Inferior parietal cortex (tissue), 1 donor: ENCODE measurements at regions not wholly inside any gene's neighbourhood (a gene's known extent, or its start where the extent isn't known, plus 50 kb on each side); places are given as distances from the start of the nearest gene placed in this dataset.
A peak's percentile ranks its signal among the peaks of the same experiment; 100 is the strongest.

Source experiments
- DNase-seq: peaks from one replicate; pipeline ENCODE4 v3.0.0-alpha.2; 2016; ENCODE audit errors: extremely low spot score

DNA sequence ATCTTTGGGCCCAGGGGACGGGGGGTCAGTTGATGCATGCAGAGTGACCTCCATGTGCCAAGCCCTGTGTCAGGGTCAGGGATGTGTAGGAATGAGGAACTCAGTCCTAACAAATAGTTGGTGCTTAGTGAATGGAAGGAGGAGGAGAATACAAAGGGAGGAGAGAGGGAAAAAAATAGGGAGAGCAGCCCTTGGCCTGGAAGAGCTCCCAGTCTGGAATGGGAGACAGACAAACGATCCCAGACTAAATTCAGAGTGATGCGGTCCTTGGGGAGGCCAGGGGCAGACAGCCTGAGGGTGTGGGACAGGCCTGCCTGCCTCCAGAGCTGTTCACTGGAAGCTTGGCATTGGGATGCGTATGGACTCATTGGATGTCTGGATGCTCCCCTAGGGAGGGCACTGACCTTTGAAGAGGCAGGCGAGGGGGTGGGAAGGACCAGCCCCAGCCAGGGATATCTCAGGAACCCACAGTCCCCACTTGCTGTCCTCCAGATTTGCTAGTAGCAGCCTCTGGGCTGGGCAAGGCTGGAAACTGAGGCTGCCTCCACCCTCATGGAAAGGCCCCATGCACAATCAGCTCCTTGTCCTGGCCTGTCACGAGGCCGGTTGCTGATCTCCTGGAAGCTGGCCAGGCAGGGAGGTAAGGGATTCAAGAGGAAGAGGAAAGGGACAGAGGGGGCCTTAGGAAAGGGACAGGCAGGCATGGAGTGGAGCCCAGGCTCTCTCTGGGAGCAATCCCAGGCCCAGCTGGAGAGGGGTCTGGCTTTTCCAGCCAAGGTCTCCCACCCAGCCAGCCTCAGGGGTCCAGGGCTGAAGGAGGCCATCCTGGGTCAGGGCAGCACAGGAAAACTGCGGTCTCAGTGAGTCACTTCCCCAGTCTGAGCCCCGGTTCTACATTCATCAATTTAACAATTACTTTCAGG lies 69.0 kb upstream of the GGTA1 start:
- DNase-seq, result no peak

DNA sequence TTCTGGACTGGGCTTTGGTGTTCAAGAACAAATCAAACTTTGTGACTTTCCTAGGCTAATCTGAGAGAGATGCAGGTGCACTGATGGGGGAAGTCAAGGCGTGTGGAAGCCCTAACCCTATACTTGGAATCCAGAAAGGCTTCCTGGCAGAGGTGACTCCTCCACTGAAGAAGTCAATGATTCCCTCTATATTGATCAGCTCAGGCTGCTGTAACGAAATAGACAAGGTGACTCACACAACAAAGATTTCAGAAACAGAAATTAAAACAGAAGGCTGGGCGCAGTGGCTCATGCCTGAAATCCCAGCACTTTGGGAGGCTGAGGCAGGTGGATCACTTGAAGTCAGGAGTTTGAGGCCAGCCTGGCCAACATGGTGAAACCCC lies 69.6 kb upstream of the GGTA1 start:
- no peak for DNase-seq

DNA sequence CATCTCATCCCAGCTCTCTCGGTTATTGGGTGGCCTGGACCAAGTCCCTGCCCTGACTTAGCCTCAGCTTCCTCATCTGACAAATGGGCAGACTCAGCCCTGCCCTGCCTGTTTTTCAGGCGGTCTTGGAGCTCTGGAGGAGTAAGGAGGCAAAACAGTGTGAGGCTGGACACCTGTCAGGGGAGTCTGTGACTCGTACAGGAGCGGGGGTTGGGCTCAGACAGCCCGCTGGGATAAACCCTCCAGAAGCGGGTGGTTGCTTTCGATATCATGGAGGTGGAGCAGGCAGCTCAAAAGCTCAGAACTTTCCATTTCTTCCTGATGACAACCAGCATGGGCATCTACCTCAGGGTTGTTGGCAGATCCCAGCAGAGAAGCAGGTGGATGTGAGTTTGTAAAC lies 72.9 kb upstream of the GGTA1 start:
- no peak for DNase-seq

DNA sequence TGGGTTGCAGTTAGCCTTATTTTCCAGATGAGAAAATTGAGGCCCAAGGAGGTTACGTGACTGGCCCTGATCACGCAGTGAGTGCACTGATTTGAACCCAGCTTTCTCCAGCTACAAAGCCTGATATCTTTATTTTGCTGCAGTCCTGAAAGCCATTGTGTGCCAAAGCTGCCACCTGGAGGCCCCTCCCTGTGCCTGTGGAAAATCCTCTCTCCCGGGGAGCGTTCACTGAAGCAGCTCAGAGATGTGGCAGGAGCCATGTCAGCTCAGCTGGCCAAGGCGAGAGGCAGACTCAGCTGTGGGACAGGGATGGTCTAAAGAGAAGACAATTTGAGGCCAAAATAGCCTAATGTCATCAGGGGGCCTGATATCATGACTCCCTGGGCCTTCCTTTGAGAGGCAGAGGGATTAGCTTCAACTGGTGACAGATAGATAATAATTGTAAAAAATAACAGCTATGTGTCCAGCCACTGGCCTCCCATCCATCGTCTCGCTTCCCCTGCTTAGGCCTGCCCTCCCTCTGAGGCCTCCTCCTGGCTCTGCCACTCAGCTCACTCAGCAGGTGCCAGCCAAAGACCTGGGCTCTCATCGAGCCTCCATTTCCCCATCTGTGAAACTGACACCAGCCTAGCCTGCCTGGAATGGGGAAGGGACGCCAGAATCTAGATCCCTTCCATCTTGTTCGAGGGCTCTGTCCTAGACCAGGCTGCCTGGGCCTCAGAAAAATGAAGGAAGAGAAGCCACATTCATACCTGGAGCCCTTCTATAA lies 74.3 kb upstream of the GGTA1 start:
- no peak for DNase-seq

DNA sequence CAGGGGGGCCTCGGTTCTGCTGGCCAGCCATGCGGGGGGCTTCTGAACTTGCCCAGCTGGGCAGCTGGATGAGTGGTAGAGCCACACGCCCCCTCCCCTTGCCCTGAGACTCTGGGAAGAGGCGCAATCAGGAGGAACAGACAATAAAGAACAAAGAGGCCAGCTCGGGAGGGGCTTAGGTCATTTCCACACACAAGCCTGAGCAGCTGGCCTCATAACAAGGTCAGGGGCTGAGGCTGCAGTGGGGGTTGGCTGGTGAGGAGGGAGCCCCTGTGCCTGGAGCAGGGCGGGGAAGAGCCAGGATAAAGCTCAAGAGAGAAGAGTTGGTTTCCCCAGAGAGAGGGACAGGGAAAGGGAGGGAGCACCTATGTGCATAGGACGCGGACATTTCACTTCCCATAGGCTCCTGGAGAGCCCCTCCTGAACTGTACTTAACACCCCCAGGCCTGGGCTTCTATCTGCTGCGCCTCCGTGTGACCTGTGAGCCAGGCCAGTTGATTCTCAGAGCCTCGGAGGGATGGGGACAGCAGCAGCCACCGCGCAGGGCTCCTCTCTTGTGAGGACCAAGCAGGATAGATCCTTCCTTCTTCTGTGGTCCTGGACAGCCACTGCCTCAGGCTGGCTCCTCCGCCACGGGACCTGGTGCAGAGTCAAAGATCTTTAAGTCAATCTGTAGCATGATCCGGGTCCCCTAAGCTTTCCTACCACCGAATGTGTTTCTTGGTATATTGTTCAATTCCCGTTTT lies 75.3 kb upstream of the GGTA1 start:
- no peak for DNase-seq

DNA sequence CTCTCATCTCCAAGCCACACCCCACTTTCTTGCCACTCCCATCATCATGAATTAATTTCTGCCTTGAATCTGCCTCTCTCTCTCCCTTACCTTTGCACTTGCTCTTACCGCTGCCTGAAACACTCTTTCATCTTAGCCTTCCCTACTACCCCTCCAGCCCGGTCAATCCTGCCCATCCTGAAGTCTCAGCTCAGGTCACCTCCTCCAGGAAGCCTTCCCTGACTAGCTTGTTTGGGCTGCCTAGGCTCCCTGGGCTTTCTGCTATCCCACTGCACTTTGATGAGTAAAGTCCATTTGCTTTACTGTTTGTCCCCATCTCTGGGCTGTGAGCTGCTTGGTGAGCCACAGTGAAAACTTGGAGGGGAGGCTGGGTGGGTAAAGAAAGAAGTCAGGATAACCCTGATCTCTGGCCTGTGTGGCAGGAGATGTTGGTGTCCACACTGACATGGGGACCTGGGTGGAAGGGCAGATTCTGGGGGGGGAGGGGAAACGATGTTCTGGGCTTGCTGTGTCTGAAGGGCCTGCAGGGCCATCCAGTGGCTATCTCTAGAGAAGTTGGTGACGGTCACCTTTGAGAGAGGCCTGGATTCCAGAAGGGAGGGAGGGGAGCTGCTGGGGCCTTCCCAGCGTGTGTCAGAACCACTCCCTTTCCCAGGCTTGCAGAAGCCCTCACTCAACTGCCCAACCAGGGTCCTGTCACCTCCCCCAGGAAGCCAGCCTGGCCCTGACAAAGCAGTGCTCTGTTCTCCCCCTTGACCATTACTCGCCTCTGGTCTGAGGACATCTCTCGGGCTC lies 75.0 kb upstream of the DAB2IP start:
- DNase-seq, result no peak

DNA sequence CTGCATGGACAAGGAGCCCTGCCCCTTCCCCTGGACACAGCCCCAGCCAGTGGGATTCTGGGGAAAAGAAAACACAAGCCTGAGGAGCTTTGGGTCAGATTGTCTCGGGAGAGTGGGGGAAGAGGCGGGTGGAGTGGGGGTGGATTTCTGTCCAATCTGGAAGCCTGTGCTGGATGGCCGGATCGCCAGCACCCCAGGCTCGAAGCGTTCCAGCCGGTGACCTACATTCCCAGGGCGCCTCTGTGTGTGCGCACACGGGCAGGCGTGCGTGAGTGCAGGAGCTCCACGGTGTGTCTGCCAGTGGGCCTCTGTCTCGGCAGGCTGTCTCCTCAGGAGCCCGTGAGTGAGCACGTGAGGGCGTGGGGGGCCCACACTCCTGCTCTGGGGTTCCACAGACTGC lies 74.3 kb upstream of the DAB2IP start:
- DNase-seq, result no peak

DNA sequence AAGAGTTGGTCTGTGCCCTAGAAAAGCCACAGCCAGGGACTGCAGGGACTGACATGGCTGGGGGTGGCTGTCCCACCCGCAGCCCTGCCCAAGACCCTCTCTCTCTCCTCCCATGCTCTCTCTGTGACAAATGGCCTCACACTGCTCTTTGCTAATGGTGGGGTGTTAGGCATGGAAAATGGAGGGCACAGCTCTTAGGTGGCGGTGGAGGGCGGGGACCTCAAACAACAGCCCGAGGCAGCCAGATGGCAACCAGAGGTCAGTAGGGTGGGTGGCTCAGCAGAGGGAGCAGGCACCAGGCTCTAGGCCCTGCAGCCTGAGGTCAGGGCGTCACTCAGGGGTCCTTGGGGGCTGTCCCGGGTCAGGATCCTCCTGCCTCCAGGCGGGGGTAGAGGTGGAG lies 73.9 kb upstream of the DAB2IP start:
- no peak for DNase-seq

DNA sequence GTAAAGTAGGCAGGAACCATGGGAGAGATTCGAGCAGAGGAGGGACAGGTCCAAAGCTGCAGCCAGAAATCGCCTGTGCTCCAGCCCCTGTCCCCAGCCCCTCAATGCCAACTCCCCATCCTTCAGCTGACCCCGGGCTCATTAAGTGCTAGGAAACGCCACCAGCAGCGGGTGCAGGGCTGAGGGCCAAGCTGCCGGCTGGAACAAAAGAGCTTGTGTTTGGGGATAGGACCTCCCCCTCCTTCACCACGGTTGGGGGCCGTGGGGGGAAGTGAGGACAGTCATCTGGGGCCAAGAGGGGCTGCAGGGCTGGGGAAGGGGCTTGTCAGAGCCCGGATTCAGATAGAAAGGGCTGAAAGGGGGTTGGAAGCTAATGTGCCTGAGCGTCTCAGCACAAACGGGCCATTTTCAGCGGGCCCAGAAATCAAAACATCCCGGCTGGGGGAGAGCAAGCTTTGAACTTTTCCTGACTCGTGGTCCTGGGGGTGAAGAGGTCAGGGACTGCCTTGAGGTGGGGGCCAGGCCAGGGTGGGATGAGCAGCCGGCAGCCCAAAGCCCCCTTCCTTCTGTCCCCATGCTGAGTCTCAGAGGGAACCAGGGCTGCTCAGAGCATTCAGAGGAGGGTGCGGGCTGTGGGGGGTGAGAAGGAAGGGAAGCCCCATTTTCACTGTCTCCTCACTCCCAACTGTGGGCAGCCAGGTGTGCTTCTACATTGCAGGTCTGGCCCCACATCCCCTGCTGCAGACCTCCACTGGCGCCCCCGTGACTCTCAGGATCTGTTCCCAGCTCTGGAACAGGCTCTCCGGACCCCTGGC lies 69.4 kb upstream of the DAB2IP start:
- DNase-seq, result peak; percentile 63

DNA sequence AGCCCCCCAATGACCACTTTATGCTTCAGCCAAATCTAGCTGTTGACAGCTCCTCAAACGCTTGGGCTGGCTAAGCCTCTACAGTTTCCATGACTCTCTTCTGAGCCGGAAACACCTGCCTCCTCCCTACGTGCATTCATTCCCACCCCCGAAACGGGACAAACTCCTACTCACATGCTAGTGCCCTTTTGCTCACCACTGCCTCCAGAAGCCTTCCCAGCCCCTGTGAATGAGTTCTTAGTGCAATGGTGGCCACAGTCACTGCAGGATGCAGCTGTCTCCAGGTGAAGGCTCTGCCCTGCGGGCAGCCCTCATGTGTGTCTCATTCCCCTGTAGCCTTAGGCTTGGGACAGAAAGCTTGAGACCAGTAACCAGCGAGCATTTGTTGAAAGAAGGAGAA lies 68.8 kb upstream of the DAB2IP start:
- DNase-seq, result no peak

DNA sequence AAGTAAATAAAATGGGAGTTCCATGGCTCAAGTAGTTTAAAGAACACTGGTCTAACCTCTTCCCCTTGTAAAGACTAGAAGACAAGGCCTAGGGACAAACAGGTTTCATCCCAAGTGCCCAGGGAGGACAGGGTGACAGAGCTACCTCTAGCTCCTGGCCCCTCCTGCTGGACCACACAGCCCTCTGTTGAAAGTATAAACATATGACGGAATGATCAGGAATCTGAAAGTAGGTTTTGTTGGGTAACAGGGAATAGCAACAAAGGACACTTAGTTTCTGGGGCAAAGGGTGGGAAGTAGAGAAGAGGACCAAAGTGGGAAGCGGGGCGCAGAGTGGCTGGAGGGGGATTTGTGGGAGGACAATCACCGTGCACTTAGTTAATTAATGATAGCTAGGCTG lies 67.0 kb upstream of the DAB2IP start:
- DNase-seq, result no peak

DNA sequence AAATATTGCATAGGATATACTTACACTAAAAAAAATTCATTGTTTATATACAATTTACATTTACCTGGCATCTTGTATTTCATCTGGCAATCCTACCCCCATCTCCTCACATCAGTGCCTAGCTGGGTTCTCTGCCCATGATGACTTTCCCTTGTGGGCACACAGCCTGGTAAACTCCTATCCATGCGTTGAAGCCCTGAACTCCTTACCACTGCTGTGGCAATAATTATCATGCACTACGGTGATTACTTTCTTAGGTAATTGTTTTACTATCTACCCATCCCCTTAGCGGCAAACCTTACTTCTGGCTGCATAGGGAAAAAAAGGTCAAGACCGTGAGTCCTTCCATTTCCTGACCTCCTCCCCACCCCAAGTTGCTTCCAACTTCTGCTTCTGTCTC lies 63.6 kb upstream of the DAB2IP start:
- DNase-seq, result no peak

DNA sequence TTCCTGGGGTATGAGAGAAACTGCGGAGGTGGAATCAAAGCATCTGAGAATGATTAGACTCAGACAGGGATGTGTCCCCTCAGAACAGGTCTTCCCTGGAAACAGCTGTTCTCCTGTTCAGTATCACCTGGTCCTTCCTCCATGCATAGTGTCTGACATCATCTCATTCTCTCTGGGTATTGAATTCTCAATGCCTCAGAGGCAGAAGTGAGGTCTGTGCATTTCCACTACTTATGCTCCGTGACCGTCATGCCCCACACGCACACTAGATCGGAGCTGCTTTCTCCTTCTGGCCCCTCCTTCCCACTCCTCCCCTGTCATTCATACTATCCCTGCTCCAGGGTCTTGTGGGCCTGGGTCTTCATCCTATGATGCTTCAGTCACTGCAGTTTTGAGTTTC lies 61.4 kb upstream of the DAB2IP start:
- DNase-seq, result no peak

DNA sequence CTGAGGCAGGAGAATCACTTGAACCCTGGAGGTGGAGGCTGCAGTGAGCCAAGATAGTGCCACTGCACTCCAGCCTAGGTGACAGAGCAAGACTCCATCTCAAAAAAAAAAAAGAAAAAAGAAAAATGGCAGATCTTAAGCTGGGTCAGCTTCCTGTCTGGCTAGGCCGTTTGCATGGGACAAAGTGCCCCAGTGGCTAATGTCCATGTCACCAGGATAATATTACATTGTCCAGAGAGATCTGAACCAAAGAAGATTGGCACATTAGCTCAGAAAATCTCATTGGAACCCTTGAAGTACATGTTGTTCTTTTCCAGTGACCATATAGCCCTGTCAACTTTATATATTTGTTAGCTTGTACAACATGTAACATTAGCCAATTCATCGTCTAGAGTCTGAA lies 59.2 kb upstream of the DAB2IP start:
- DNase-seq, result no peak

DNA sequence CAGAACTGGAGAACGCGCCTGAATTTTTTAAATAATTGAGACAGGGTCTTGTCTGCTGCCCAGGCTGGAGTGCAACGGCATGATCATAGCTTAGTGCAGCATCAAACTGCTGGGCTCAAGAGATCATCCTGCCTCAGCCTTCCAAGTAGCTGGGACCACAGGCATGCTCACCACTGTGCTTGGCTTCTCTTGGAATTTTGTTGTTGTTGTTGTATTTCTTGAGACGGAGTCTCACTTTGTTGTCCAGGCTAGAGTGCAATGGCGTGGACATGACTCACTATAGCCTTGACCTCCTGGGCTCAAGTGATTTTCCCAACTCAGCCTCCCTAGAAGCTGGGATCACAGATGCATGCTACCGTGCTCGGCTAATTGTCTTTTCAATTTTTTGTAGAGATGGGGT lies 58.4 kb upstream of the DAB2IP start:
- DNase-seq, result no peak

DNA sequence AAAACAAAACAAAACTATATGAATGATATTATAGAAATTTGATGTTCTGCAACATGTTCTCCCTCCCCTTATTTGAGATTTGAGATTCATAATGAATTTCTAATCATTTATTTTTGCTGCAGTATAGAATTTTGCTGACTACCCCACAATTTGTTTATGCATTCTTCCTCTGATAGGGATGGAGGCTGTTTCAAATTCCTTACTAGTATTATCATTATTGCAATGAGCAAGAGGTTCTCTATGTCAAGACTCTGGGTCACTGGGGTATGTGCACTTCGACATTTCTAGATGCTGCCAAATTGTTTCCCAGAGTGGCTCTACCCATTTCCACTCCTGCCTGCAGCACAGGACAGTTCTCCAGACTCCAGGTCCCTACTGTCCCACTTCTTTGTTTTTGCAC lies 54.9 kb upstream of the DAB2IP start:
- DNase-seq, result no peak

DNA sequence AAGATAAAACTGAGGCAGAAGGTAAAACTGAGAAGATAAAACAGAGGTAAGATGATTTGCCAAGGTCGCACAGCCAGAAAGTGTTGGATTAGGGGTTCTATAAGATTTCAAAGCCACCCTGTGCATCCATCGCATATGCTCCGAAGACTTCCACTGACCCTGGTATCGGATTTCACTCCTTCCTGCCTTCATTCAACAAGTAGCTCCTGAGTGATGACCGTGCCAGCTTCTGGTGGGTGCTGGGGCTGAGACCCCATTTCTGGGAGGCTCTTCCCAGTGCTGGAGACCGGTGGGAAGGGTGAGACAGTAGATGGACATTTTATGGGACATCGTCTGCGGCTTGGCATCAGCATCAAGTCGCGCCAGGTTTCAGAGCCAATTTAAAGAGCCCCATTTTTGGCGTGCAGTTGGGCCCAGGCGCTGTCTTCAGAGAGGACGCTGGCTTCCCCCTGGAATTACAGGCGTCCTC lies 53.7 kb upstream of the DAB2IP start:
- DNase-seq, result no peak

DNA sequence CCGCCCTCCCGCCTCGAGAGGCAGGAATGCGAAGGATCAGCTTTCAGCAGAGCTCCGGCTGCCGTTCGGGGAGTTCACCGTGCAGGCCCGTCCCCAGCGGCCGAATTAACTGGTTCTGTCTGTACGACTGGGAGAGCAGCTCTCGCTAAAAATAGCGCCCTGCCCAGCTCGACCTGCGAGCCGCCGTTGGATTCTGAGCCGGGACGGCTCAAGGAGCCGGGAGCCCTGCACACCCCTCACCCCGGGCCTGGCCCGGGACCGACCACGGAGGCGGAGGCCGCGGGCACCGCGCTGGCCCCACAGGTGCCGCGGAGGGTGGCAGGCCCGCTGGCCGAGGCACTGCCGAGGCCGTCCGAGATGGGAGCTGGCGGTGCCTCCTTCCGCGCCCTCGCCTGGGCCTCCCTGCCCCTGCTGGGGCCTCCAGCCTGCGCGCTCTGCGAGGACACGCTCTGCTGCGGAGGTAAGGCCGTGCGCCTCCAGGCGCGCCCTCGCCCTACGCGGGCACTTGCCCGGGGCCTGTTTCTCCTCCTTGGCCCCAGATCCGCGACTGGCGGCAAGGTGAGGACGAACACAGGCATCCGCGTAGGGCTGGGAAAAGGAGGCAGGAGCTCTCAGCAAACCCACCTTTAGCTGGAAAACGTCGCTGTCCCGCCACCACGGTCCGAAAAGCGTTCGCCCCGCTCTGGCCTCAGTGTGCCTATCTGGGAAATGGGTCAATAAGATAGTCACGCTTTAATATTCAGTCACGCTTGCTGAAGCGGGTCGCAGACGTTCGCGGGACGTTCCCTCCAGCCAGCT lies 53.1 kb upstream of the DAB2IP start:
- no peak for DNase-seq

DNA sequence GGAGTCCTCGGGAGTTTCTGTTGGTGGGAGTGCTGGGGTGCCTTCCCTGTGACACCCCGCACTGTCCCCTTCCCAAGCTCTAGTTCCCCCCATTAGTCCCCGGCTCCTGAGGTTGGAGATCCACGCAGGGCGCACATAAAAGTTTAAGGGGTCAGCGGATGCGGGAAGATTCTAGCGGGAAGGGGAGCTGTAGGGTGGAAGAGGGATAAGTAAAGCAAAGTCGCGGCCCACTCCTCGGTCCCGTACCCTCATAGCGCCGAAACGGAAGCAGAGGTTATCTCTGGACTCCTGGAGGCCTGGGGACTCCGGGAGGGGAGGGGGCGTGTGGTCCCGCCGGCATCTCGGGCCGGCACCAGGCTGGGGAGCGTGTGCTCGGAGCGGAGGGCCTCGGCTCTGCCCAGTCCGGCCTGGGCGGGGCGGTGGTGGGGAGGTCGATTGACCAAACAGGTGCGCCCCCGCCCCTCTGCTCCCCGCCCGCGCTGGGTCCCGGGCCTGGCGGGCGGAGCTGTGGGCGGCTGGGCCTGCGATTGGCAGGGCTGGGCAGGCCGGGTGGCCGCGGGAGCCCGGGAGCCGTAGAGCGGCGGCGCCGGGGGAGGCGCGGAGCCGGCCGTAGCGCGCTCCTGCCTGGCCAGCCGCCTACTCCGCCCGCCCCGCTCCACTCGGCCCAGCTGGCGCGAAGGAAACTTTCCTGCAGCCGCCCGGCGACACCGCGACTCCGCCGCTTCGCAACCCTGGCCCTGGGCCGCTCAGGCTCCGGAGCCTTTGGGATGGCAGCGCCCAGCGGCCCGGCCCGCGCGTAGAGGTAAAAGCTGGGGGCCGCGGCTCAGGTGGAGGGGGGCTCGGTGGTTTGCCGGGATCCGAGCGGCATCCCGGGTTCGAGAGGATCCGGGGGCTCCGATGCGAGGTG lies 52.2 kb upstream of the DAB2IP start:
- no peak for DNase-seq
